ENCODE measurements at regions not wholly inside any gene's neighbourhood (a gene's known extent, or its start where the extent isn't known, plus 50 kb on each side); places are given as distances from the start of the nearest gene placed in this dataset.

- Mint-ChIP-seq H3K4me3 (no peak overlapping the region), H3K27me3 (no peaks in the 10 kb centered on the region), H3K4me1 (no peaks in the 10 kb centered on the region), H3K27ac (no peak overlapping the region), H3K9me3 (peaks cover 2 to 10% (median 7%) of the 10 kb centered on the region in 5 donors), H3K36me3 (no peaks in the 10 kb centered on the region)
- CTCF ChIA-PET, result no interaction called here
- H3K9me3 ChIP-seq (ENCODE audit: low read length), result no peaks in the 10 kb centered on the region
- H3K36me3 ChIP-seq (ENCODE audit: insufficient read depth, low read length), result no peaks in the 10 kb centered on the region
- DNase-seq, result no peak
- no peaks in the 10 kb centered on the region for H3K4me1 ChIP-seq (ENCODE audit: insufficient read depth, low read length)
- no peak overlapping the region for H3K27ac ChIP-seq (ENCODE audit: low read depth, low read length)
- H3K27me3 ChIP-seq (ENCODE audit: insufficient read depth, low read length, poor library complexity, severe bottlenecking), result no peaks in the 10 kb centered on the region
- no peak overlapping the region for H3K4me3 ChIP-seq (ENCODE audit: low read length)
- POLR2A ChIA-PET, result no interaction called here
Observed at GRCh38 chr13:37277007-37277406, 171.5 kb upstream of the CSNK1A1L start.

DNA sequence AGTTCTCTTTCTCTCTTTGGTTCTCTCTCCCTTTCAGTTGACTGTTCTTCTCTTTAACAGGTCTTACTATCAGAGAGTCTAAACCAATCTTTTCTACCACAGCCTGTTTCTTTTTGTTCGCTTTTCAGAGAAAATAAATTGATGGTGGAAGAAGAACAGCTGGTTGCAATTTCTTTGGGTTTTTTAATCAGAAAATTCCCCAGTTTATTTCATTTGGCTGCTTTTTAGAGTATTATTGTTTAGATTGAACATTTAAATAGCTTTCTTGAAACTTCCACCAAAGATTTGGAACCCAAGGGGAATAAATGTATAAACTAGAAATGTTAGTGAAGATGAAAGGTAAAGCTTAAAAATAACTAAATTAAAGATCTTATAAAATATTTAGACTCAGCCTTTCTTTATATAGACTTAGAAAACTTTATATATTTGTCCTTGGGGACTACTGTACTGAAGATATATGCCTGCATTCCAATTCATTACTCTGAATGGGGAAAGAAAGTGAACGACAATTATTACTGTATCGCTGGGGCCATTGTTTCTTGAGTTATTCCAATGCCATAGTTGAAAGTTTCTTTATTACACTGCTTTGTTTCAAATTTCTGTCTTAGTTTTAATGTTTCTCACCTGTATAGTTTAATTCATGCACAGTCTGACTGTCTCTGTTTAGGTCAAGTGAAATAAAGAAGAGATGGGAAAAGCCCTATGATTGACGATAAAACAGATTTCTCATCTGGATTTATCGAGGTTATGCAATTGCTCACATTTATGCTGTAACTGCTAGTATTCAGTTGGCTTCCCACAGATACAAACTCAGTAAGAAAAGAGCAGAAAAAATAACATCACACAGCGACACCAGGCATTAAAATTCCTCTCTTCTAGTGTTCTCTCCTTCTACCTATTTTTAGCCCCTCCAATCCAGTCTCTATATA is 169.4 kb upstream of the CSNK1A1L start:
- H3K27me3 ChIP-seq (ENCODE audit: insufficient read depth, low read length, poor library complexity, severe bottlenecking), result no peaks in the 10 kb centered on the region
- no peak overlapping the region for H3K27ac Mint-ChIP-seq
- H3K36me3 ChIP-seq (ENCODE audit: insufficient read depth, low read length), result no peaks in the 10 kb centered on the region
- no peak overlapping the region for H3K27ac ChIP-seq (ENCODE audit: low read depth, low read length)
- no peak overlapping the region for H3K4me3 Mint-ChIP-seq
- ChIA-PET CTCF (no interaction called here), POLR2A (no interaction called here)
- H3K4me1 ChIP-seq (ENCODE audit: insufficient read depth, low read length), result no peaks in the 10 kb centered on the region
- peaks cover 0 to 10% (median 6%) of the 10 kb centered on the region in 5 donors for H3K9me3 Mint-ChIP-seq
- no peaks in the 10 kb centered on the region for H3K9me3 ChIP-seq (ENCODE audit: low read length)
- H3K36me3 Mint-ChIP-seq, result no peaks in the 10 kb centered on the region
- no peak for DNase-seq
- no peaks in the 10 kb centered on the region for H3K27me3 Mint-ChIP-seq
- H3K4me3 ChIP-seq (ENCODE audit: low read length), result no peak overlapping the region
- no peaks in the 10 kb centered on the region for H3K4me1 Mint-ChIP-seq

DNA sequence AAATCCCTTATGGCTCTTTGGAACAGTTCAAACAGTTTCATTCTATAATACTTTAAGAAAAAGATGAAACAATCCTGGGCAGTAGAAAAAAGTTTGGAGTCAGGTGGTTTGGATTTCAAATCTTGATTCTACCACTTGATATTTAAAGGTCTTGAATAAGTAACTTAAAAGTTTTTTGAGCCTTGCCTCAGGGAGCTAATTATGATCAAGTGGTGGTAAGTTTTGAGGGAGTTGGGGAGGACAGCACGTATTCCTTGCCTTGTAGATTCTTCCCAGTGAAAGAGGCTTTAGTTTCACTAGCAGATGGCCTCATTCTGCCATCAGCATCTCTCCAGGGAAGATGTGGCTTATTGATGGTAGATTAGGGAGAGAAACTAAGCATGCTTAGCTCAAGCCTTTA is 168.4 kb upstream of the CSNK1A1L start:
- no peaks in the 10 kb centered on the region for H3K4me1 ChIP-seq (ENCODE audit: insufficient read depth, low read length)
- H3K27me3 ChIP-seq (ENCODE audit: insufficient read depth, low read length, poor library complexity, severe bottlenecking), result no peaks in the 10 kb centered on the region
- Mint-ChIP-seq H3K27ac (no peak overlapping the region), H3K4me3 (no peak overlapping the region), H3K4me1 (no peaks in the 10 kb centered on the region), H3K27me3 (no peaks in the 10 kb centered on the region), H3K9me3 (peaks cover under 1 to 10% (median 6%) of the 10 kb centered on the region in 5 donors), H3K36me3 (no peaks in the 10 kb centered on the region)
- DNase-seq, result no peak
- no peaks in the 10 kb centered on the region for H3K36me3 ChIP-seq (ENCODE audit: insufficient read depth, low read length)
- H3K9me3 ChIP-seq (ENCODE audit: low read length), result no peaks in the 10 kb centered on the region
- H3K4me3 ChIP-seq (ENCODE audit: low read length), result no peak overlapping the region
- H3K27ac ChIP-seq (ENCODE audit: low read depth, low read length), result no peak overlapping the region
- CTCF ChIA-PET, result no interaction called here
- POLR2A ChIA-PET, result no interaction called here

- POLR2A ChIA-PET, result no interaction called here
- H3K36me3 ChIP-seq (ENCODE audit: insufficient read depth, low read length), result no peaks in the 10 kb centered on the region
- Mint-ChIP-seq H3K27me3 (no peaks in the 10 kb centered on the region), H3K27ac (no peak overlapping the region), H3K36me3 (no peaks in the 10 kb centered on the region), H3K9me3 (peaks cover 0 to 10% (median 3%) of the 10 kb centered on the region in 5 donors), H3K4me1 (no peaks in the 10 kb centered on the region), H3K4me3 (no peak overlapping the region)
- H3K9me3 ChIP-seq (ENCODE audit: low read length), result no peaks in the 10 kb centered on the region
- H3K4me1 ChIP-seq (ENCODE audit: insufficient read depth, low read length), result no peaks in the 10 kb centered on the region
- CTCF ChIA-PET, result no interaction called here
- DNase-seq, result no peak
- H3K27me3 ChIP-seq (ENCODE audit: insufficient read depth, low read length, poor library complexity, severe bottlenecking), result no peaks in the 10 kb centered on the region
- H3K27ac ChIP-seq (ENCODE audit: low read depth, low read length), result no peak overlapping the region
- no peak overlapping the region for H3K4me3 ChIP-seq (ENCODE audit: low read length)
Observed at GRCh38 chr13:37270226-37271001, 164.9 kb upstream of the CSNK1A1L start.

- Histone ChIP-seq H3K9me3 (ENCODE audit: low read length) (no peaks in the 10 kb centered on the region), H3K27me3 (ENCODE audit: insufficient read depth, low read length, poor library complexity, severe bottlenecking) (no peaks in the 10 kb centered on the region), H3K4me3 (ENCODE audit: low read length) (no peak overlapping the region), H3K4me1 (ENCODE audit: insufficient read depth, low read length) (no peaks in the 10 kb centered on the region), H3K27ac (ENCODE audit: low read depth, low read length) (no peak overlapping the region), H3K36me3 (ENCODE audit: insufficient read depth, low read length) (no peaks in the 10 kb centered on the region)
- Mint-ChIP-seq H3K27ac (no peak overlapping the region), H3K4me1 (no peaks in the 10 kb centered on the region), H3K27me3 (no peaks in the 10 kb centered on the region), H3K36me3 (no peaks in the 10 kb centered on the region), H3K4me3 (no peak overlapping the region), H3K9me3 (peaks cover 14 to 30% (median 19%) of the 10 kb centered on the region in 5 donors)
- no peak for DNase-seq
- ChIA-PET CTCF (no interaction called here), POLR2A (no interaction called here)
Observed at GRCh38 chr13:37263871-37264270, 158.4 kb upstream of the CSNK1A1L start.

- POLR2A ChIA-PET, result no interaction called here
- Histone ChIP-seq H3K9me3 (ENCODE audit: low read length) (no peaks in the 10 kb centered on the region), H3K27me3 (ENCODE audit: insufficient read depth, low read length, poor library complexity, severe bottlenecking) (no peaks in the 10 kb centered on the region), H3K27ac (ENCODE audit: low read depth, low read length) (no peak overlapping the region), H3K4me3 (ENCODE audit: low read length) (no peak overlapping the region), H3K4me1 (ENCODE audit: insufficient read depth, low read length) (no peaks in the 10 kb centered on the region), H3K36me3 (ENCODE audit: insufficient read depth, low read length) (no peaks in the 10 kb centered on the region)
- CTCF ChIA-PET, result no interaction called here
- DNase-seq, result no peak
- no peaks in the 10 kb centered on the region for H3K36me3 Mint-ChIP-seq
- no peaks in the 10 kb centered on the region for H3K4me1 Mint-ChIP-seq
- H3K27me3 Mint-ChIP-seq, result no peaks in the 10 kb centered on the region
- H3K9me3 Mint-ChIP-seq, result peaks cover 14 to 30% (median 17%) of the 10 kb centered on the region in 5 donors
- H3K4me3 Mint-ChIP-seq, result no peak overlapping the region
- no peak overlapping the region for H3K27ac Mint-ChIP-seq
Observed at GRCh38 chr13:37257706-37258105, 152.2 kb upstream of the CSNK1A1L start.

DNA sequence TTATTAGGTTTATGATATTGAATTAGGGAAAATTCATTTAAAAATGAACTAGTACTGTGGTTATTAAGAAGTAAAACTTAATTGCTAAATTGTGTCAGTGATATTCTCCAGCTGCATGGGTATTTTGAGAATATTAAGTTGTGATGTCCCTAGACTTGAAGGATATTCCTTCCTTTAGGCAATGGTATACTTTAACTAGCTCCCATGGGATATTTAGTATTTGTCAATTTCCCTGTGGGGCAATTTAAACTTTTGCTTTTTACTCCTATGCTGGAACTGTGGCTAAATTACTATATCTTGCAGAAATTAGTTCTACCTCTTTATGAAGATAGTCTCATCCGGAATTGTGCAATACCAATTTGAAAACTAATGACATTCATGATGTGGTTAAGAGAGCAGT is 151.6 kb upstream of the CSNK1A1L start:
- DNase-seq, result no peak
- no peaks in the 10 kb centered on the region for H3K4me1 ChIP-seq (ENCODE audit: insufficient read depth, low read length)
- POLR2A ChIA-PET, result no interaction called here
- H3K27me3 ChIP-seq (ENCODE audit: insufficient read depth, low read length, poor library complexity, severe bottlenecking), result no peaks in the 10 kb centered on the region
- H3K4me3 ChIP-seq (ENCODE audit: low read length), result no peak overlapping the region
- H3K9me3 ChIP-seq (ENCODE audit: low read length), result no peaks in the 10 kb centered on the region
- peaks cover 11 to 30% (median 17%) of the 10 kb centered on the region in 5 donors for H3K9me3 Mint-ChIP-seq
- CTCF ChIA-PET, result no interaction called here
- no peak overlapping the region for H3K27ac ChIP-seq (ENCODE audit: low read depth, low read length)
- no peak overlapping the region for H3K4me3 Mint-ChIP-seq
- no peaks in the 10 kb centered on the region for H3K36me3 ChIP-seq (ENCODE audit: insufficient read depth, low read length)
- H3K27ac Mint-ChIP-seq, result no peak overlapping the region
- no peaks in the 10 kb centered on the region for H3K4me1 Mint-ChIP-seq
- no peaks in the 10 kb centered on the region for H3K27me3 Mint-ChIP-seq
- no peaks in the 10 kb centered on the region for H3K36me3 Mint-ChIP-seq

DNA sequence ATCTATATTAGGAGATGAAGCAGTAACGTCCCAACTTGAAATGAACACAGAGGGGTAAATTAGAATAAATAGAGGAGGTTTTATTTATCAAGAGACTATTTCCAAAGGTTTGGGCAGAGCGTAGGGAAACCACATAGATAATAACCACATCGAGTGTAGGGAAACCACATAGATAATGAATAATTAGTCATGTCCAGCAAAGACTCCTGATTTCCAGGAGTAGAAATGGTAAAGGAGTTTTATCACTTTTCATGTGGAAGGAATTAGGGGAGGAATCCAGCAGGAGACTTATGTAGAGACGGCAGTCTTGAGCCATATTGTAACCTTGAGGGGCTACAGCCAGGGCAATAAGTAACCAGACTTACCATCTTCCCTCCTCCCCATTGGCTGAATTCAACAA is 136.3 kb upstream of the CSNK1A1L start:
- peaks cover 0 to 18% (median 3%) of the 10 kb centered on the region in 5 donors for H3K9me3 Mint-ChIP-seq
- no peaks in the 10 kb centered on the region for H3K27me3 Mint-ChIP-seq
- Histone ChIP-seq H3K27me3 (ENCODE audit: insufficient read depth, low read length, poor library complexity, severe bottlenecking) (no peaks in the 10 kb centered on the region), H3K36me3 (ENCODE audit: insufficient read depth, low read length) (no peaks in the 10 kb centered on the region), H3K27ac (ENCODE audit: low read depth, low read length) (no peak overlapping the region), H3K4me3 (ENCODE audit: low read length) (no peak overlapping the region), H3K4me1 (ENCODE audit: insufficient read depth, low read length) (no peaks in the 10 kb centered on the region), H3K9me3 (ENCODE audit: low read length) (no peaks in the 10 kb centered on the region)
- ChIA-PET CTCF (no interaction called here), POLR2A (no interaction called here)
- H3K36me3 Mint-ChIP-seq, result no peaks in the 10 kb centered on the region
- no peak overlapping the region for H3K27ac Mint-ChIP-seq
- no peak overlapping the region for H3K4me3 Mint-ChIP-seq
- no peak for DNase-seq
- no peaks in the 10 kb centered on the region for H3K4me1 Mint-ChIP-seq

All from CD8-positive, alpha-beta memory T cell (primary cell).